Smooth muscle cell of the brain vasculature (primary cell): ENCODE measurements at regions not wholly inside any gene's neighbourhood (a gene's known extent, or its start where the extent isn't known, plus 50 kb on each side); places are given as distances from the start of the nearest gene placed in this dataset.
"Not testable (repeated sequence)": the region's sequence is repeated elsewhere in the genome, so short reads cannot be mapped to it uniquely, and the experiment has no call there.

Experiments used
- DNase-seq: peaks from one replicate; pipeline ENCODE4 v3.0.0-alpha.2; 2012; ENCODE audit warnings: low read depth, low spot score

DNA sequence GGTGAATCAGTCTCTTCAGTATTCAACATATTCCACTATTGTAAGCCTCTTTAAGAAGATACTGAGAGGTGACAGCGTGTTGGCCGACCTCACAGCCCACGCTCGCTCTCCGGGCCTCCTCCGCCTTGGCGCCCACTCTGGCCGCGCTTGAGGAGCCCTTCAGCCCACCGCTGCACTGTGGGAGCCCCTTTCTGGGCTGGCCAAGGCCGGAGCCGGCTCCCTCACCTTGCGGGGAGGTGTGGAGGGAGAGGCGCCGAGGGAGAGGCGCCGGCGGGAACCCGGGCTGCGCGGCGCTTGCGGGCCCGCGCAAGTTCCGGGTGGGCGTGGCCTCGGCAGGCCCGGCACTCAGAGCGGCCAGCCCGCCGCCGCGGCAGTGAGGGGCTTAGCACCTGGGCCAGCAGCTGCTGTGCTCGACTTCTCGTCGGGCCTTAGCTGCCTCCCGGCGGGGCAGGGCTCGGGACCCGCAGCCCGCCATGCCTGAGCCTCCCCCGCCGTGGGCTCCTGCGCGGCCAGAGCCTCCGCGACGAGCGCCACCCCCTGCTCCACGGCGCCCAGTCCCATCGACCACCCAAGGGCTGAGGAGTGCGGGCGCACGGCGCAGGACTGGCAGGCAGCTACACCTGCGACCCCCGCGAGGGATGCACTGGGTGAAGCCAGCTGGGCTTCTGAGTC, 306.4 kb downstream of the SEMA3D start:
- not testable (repeated sequence) for DNase-seq

DNA sequence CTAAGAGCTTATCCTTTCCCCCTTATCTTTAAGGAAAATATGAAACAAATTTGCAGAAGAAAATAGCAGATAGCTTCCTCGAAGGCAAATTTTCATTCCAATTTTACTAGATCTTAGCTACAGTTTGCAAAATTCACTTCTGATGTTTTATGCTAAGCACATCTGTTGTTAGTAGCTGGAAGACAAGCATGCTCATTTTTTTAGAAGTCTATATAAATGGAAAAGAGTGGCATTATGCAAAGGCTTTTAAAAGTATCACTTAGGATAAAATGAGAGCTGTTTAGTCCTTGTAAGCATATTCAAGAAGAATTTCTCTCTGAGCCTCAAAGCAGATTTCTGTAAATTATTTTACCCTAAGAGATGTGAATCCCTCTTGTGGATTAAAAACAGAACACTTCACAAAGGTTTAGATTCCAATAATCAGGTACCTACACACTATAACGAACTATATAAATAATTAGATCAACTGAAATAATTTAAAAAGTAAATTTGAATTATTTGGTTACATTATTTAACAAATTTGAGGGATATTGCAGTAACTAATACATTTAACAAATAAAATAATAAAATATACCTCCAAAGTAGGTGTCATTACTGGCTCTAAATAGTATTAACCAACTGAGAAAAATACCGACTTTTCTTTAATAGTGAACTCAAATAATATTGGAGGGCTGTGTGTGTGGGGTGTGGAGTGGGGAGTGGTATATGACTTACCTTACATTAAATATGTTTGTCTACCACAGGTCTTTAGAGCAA, 307.1 kb downstream of the SEMA3D start:
- no peak for DNase-seq

DNA sequence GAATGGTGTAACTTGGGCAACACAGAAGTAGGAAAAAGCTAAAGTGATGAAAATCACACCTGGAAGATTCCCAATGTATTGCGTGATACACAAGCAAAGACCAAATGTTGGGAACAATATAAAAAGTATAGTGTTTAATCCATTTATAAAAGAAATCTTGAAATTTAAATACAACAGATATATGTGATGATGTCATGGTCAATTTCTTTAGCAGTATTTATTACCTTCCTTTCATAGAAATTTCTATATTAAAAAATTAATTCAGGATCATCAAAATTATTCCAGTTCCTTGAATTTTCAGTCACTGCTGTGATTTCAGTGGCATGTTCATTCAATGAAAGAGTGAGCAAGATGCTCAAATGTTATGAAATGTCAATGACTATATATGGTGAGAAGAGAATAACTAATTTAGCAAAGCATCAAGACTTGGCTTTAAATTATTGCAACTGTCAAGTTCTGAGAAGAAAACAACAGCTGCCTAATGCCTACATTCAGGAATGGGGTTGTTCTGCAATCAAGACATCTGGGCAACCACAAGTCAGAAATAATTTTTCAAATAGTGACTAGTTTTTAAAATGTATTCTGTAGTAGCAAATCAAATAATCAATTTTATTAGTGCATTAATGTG, 308.8 kb downstream of the SEMA3D start:
- DNase-seq = no peak

- DNase-seq = no peak
Measured at GRCh38 chr7:84876061-84876821, 310.6 kb downstream of the SEMA3D start.

DNA sequence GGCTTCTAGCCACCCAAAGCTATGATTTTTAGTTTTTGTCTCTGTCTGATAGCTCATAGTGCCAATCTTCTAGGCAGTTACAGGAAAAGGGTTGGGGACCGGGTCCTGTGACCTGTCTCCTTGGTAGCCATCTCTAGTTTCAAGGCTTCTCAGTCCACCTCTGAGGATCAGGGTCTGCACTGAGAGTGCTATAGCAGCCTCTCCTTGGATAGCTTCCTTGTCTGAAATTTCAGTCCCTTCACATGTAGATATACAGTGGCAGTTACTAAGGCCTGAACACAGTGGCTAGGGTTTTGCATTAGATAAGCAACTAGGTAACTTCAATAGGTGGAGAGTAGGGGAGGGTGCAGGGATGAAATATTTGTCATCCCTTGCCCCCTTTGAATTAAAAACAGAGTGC, 321.3 kb downstream of the SEMA3D start:
- no peak for DNase-seq

DNA sequence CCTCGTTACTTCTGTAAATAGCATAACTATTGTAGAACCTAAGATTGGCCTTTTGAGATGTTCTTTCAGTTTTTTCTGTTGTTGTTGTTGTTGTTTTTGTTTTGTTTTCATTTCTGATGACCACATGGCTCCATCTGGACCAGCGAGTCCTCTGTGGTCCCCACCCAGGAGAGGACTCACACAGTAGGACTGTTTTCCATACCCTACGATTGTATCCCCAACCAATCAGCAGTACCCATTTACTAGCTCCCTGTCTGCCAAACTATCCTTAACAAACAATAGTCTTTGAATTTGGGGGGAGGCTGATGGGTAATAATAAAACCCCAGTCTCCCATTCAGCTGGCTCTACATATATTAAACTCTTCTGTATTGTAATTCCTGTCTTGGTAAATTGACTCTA, 329.5 kb downstream of the SEMA3D start:
- DNase-seq = no peak

DNA sequence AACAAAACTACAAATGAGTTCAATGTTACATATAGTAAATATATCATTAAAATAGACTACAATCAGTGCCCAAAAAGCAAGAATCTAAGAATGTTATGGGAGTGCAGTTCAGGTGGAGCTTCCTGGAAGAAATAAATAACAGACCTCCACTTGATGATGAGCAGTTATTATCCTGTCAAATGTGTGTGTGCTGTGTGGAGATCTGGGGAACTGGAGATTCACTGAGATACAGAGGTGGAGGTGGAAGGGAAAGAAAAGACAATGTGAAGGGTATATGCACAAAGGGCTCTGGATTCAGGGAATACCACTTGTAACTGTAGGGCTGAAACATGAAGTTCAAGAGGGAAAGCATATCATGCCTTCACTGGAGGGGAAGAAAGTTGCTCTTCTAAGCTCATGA, 331.1 kb downstream of the SEMA3D start:
- no peak for DNase-seq

DNA sequence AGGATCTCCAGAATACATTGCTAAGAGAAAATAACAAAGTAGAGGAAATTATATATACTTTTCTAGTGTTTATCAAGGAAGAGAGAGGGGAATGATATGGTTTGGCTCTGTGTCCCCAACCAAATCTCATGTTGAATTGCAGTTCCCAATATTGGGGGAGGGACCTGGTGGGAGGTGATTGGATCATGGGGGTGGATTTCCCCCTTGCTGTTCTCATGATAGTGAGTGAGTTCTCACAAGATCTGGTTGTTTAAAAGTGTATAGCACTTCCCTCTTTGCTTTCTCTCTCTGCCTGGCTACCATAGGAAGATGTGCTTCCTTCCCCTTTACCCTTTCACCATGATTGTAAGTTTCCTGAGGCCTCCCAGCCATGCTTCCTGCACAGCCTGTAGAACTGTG, 337.9 kb downstream of the SEMA3D start:
- not testable (repeated sequence) for DNase-seq

DNA sequence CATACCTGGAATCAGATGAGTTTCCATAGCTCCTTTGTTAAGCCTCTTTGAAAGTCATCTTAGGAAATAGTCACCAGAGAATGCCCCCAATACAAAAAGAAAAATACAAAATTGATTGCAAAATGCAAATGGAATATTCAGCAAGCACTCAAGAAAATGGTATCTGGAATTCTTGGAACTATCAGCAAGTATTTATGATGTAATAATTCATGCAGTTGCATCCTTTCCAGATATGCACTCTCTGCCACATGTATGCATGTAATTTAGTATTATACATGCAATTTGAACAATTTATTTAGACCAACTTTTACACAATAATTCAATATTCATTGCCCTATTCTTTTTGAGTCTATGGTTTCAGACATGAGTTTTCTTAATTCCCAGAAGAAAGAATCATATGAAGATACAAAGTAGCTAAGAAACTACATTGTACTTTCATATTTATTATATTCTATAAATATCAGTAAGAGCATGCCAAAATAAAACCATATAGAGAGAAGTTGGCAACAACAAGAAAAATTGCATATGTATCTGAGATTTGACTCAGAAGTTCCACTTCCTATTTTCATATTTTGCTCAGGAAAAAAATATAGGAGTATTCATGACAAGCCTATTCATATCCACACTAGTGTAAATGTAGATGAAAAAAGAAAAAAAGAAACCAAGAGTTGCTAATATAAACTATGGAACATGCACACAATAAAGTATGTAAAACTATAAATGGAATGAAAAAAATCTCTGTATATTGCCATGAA, 338.5 kb downstream of the SEMA3D start:
- DNase-seq = no peak

DNA sequence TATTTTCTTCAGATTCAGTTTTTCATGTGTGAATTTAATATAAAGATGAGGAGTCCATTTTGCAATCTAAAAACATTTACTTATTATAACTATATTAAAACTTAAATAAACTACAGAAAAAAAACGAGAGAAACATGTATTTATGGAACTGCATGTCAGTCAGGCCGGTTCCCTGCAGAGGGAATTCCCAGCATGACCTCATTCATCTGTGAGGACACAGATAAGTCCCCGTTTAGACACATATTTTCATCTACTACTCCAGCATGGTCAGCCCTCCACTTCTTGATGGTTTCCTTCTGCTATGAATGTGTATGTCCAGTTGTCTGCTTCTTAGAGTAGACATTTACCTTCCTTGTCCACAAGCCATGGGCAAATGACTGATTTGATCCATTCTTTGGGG, 339.1 kb downstream of the SEMA3D start:
- no peak for DNase-seq

GRCh38 chr7:84847038-84847437, 339.8 kb downstream of the SEMA3D start:
- DNase-seq = no peak

- DNase-seq = no peak
Measured at GRCh38 chr7:84845971-84846370, 340.9 kb downstream of the SEMA3D start.

DNA sequence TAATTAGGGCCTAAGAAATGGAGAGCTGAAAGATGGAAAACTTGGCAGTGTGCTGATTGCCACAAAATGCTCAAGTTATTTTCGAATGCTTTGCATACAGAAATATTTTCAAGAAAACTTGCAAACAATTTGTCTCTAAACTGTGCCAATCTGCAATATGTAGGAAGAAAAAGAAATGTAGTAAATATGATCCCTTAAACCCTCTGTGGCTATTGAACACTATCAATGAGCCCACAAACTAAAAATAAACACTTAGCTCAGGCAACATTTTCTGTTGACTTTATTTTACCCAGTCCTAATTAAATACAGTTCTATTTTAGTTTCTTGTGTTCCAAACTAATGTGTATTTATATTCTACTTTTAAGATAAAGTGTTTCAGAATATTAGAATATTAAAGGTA, 342.1 kb downstream of the SEMA3D start:
- no peak for DNase-seq

DNA sequence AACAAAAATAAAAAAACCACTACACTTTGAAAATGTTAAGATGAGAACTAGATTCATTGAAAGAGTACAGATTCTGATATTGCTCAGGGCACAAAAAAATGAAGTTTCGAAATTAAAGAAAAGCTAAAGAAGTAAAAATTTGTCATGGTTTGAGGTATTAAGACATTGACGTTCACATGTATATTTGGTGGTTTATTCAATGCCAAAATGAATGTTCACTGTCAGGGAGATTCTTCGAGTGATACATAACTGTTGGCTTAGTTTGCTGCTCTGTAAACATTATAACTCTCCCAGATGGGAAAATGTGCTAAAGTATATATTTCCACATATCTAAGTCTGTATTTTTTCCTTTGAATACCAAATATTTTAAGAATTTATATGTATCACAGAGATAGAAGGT, 345.0 kb downstream of the SEMA3D start:
- no peak for DNase-seq

DNA sequence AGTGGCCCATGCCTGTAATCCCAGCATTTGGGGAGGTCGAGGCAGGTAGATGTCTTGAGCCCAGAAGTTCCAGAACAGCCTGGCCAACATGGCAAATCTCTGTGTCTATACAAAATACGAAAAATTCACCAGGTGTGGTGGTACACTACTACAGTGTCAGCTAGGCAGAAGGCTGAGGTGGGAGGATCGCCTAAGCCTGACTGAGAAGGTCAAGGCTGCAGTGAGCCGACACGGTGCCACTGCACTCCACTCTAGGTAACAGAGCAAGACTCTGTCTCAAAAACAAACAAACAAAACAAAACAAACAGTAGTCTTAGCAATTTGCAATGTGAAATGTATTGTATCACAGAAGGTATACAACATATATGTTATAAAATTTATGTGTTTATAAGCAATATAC, 348.0 kb downstream of the SEMA3D start:
- no peak for DNase-seq

DNA sequence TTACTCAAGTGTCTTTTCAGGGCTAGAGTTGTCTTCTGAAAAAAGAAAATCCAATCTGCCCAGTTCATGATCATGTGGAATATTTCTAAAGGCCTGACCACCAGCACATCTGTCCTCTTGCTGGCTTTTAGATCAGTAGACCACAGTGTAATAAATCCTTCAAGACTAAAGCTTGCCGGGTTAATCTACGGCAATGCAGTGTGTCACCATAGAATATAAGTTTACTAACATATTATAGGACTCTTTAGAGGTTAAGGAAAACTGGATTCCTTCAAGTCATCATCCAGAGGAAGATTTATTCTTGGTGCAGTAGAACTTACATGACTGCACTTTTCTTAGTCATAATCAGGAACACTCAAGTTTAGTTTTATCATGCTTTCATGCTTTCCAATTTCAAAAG, 349.5 kb downstream of the SEMA3D start:
- DNase-seq = no peak

DNA sequence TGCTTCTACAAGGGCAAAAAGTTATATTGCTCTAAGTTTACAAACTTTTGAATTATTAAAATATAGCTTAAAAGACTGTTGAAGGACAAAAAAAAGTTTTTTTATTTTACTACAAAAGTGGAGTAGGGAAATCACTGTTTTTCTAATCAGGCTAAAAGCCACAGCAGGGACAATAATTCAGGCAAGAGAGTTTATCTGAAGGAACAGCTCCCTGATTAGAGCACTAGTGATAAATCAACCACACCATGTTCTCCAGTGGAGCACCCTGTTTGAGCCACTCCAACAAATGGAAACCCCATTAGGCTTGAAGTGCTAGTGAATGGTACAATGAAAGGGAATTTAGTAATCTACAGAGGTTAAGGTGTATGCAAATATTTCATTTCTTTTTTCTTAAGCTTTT, 357.1 kb downstream of the SEMA3D start:
- DNase-seq = no peak

DNA sequence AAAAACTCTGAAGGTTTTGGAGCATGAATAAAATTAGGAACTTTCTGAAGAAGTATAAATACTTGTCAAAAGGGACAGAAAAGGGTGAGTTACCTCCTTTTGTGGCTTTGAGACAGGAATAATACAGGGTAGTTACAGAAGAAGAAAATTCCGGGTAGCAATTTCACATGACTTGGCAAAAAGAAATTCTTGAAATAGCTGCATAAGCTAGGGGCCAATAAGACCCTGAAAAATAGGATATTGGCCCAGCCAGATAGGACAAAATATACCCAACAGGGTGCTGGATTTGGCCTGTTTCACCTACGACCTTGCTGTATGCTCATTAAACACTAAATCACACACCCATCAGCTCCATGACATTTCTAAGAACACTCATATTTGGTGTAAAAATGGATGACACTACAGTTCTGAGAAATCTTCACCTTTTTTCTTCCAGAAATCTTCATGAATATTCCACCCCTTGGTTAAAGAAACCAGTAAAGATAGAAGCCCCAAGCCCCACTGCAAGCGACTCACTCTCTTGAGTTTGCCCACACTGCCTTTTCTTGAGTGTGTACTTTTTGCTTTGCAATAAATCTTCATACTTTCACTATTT, 362.7 kb downstream of the SEMA3D start:
- no peak for DNase-seq

- DNase-seq = no peak
Measured at GRCh38 chr7:84823530-84823929, 363.3 kb downstream of the SEMA3D start.

- no peak for DNase-seq
Measured at GRCh38 chr7:84822941-84823510, 363.8 kb downstream of the SEMA3D start.
